ENCODE measurements at regions not wholly inside any gene's neighbourhood (a gene's known extent, or its start where the extent isn't known, plus 50 kb on each side); places are given as distances from the start of the nearest gene placed in this dataset.

DNA sequence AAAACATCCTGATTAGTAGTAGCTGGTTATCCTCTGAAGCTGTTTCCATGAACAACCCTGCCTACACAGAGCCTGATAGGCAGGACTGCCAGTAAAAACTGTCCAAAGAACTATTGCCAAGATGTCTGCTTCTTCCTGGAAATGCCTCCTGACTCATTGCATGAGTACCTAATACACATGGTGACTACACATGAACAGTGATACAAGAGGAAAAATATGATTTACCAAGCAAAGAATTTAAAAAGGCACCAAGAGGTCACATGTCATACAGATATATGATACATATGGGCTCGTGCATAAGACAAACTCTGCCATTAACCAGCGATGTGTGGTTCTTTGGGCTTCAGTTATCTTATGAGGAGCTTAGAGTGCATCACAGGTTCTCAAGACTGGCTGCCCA is 552.3 kb downstream of the SLC16A7 start:
- TF ChIP-seq, protein P1, sequence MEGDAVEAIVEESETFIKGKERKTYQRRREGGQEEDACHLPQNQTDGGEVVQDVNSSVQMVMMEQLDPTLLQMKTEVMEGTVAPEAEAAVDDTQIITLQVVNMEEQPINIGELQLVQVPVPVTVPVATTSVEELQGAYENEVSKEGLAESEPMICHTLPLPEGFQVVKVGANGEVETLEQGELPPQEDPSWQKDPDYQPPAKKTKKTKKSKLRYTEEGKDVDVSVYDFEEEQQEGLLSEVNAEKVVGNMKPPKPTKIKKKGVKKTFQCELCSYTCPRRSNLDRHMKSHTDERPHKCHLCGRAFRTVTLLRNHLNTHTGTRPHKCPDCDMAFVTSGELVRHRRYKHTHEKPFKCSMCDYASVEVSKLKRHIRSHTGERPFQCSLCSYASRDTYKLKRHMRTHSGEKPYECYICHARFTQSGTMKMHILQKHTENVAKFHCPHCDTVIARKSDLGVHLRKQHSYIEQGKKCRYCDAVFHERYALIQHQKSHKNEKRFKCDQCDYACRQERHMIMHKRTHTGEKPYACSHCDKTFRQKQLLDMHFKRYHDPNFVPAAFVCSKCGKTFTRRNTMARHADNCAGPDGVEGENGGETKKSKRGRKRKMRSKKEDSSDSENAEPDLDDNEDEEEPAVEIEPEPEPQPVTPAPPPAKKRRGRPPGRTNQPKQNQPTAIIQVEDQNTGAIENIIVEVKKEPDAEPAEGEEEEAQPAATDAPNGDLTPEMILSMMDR (conservative IDR thresholded peaks at IDR 0.05; ENCODE audit: control insufficient read depth, insufficient read depth, low read depth, low read length) = no peak
- peak; percentile 95 for DNase-seq (ENCODE audit: low read depth)
- H3K4me3 ChIP-seq (ENCODE audit: control insufficient read depth, low read depth, low read length) = no peak overlapping the region

DNA sequence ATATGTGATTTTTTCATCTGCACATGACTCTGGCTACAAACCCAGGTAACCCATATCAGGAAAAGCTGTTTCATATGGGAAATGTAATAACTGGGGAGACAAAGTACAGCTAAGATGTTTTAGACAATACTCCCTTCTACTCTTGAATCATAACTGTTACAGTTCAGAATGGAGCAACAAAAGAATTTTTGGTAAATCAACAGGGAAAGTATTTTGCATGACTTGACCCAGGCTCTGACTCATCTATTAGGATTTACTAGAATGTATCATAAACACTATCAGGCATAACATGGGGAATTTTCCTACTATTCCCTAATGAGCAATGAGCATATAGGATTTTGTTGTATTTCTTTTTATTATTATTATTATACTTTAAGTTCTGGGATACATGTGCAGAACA is 553.0 kb downstream of the SLC16A7 start:
- TF ChIP-seq, protein P1 (conservative IDR thresholded peaks at IDR 0.05; ENCODE audit: control insufficient read depth, insufficient read depth, low read depth, low read length) = no peak
- DNase-seq (ENCODE audit: low read depth) = peak; percentile 81
- no peak overlapping the region for H3K4me3 ChIP-seq (ENCODE audit: control insufficient read depth, low read depth, low read length)

DNA sequence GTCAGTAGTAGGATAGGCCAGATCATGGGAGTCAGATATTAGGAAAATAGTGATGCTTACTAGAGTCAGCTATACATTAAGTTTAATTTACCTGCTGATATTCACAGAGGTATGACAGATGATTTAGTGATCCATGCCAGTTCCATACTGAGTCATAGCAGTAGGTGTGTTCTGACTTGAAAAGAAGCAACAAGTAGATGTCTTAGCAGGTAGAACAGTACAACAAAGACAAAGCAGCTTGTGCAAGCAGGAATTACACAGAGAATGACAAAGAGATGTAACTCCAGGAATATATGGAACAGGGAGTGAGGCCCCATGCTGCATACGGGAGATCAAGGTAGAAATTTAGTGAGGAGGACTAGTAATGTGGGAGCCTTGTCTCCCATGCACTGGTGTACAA is 556.9 kb downstream of the SLC16A7 start:
- no peak for DNase-seq (ENCODE audit: low read depth)
- TF ChIP-seq, protein P1 (conservative IDR thresholded peaks at IDR 0.05; ENCODE audit: control insufficient read depth, insufficient read depth, low read depth, low read length) = no peak
- no peak overlapping the region for H3K4me3 ChIP-seq (ENCODE audit: control insufficient read depth, low read depth, low read length)

DNA sequence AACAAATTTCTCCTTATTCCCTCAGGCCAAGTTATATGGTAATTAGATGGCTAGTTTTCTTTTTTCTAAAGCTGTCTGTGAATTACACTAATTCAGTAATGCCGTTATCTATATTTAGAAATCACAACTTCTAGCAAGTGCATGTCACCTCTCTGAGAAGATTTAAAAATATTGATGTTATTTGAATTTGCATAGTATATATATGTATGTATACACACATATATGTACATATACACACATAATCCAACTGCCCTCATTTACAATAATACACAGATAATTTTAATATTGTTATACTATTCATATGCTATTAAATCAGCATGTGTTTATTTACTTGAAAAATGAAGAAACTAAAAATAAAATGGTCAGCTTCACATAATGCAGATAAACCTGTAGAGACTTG is 563.9 kb downstream of the SLC16A7 start:
- TF ChIP-seq, protein P1 (conservative IDR thresholded peaks at IDR 0.05; ENCODE audit: control insufficient read depth, insufficient read depth, low read depth, low read length) = no peak
- no peak for DNase-seq (ENCODE audit: low read depth)
- H3K4me3 ChIP-seq (ENCODE audit: control insufficient read depth, low read depth, low read length) = no peak overlapping the region

DNA sequence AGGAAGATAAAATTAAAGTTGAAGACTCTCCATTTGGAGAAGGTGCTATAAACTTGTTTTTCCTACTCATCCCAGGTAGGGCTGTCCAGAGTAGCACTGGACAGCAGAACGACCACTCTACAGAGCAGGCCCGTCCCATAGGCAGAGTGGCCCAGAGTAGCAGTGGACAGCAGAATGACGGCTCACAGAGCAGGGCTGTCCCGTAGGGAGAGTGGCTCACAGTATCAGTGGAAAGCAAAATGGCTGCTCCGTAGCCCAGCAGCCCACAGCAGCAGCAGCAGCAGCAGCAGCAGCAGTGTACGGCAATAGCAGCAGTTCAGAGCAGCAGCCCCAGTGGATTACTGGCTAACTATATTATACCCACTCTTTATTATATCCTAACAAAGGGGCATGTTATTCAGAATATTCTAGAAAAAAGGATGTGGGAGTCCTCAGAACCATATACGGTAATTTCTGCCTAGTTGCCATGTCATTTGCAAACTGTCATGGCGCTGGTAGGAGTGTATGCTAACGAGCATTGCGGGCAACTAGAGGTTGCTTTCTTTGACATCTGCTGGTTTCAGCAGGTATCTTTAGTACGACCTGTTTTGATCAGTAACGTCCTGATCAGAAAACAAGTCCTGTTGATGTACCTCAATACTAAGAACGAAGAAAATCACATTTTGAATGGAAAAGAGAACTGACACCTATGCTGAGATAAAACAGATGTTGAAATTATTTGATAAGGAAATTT is 567.3 kb downstream of the SLC16A7 start:
- TF ChIP-seq, protein P1 (conservative IDR thresholded peaks at IDR 0.05; ENCODE audit: control insufficient read depth, insufficient read depth, low read depth, low read length) = no peak
- H3K4me3 ChIP-seq (ENCODE audit: control insufficient read depth, low read depth, low read length) = no peak overlapping the region
- no peak for DNase-seq (ENCODE audit: low read depth)

DNA sequence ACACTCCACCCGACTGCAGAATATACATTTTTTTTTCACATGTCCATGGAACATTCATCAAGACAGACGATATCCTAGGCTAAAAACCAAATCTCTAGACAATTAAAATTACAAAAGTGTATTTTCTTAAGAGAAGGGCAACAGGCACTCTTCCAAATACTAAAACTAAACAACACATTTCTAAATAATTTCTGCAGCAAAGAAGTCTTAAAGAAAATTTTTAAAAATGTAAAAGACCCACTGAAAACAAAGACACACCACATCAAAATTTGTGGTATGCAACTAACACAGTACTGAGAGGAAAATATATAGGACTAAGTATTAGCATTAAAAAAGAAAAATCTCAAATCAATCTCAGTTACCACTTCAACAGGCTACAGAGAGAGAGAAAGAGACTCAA is 570.0 kb downstream of the SLC16A7 start:
- H3K4me3 ChIP-seq (ENCODE audit: control insufficient read depth, low read depth, low read length) = no peak overlapping the region
- TF ChIP-seq, protein P1 (conservative IDR thresholded peaks at IDR 0.05; ENCODE audit: control insufficient read depth, insufficient read depth, low read depth, low read length) = no peak
- no peak for DNase-seq (ENCODE audit: low read depth)

Measured in fibroblast of mammary gland (primary cell).